T-helper 1 cell (primary cell): ENCODE measurements at regions not wholly inside any gene's neighbourhood (a gene's known extent, or its start where the extent isn't known, plus 50 kb on each side); places are given as distances from the start of the nearest gene placed in this dataset.
"Not testable (repeated sequence)": the region's sequence is repeated elsewhere in the genome, so short reads cannot be mapped to it uniquely, and the experiment has no call there.

Experiments
- DNase-seq, 5 donors: peaks; one replicate each; pipeline ENCODE4 v3.0.0-alpha.2; 2012 to 2020

- DNase-seq: no peak
Observed at GRCh38 chr4:177809791-177810190, 367.6 kb upstream of the AGA start.

GRCh38 chr4:177810220-177810619 lies 368.0 kb upstream of the AGA start:
- DNase-seq: no peak

DNA sequence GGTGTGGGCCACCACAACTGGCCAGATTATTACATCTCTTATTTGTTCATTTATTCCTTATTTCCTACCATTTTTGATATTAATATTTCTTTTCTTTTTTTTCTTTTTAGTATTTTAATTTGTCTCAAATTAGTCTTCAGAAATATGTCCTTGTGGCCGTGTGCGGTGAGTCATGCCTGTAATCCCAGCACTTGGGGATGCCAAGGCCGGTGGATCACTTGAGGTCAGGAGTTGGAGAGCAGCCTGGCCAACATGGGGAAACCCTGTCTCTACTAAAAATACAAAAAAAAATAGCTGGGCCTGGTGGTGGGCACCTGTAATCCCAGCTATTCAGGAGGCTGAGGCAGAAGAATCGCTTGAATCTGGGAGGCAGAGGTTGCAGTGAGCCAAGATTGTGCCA lies 376.2 kb upstream of the AGA start:
- DNase-seq: not testable (repeated sequence)

DNA sequence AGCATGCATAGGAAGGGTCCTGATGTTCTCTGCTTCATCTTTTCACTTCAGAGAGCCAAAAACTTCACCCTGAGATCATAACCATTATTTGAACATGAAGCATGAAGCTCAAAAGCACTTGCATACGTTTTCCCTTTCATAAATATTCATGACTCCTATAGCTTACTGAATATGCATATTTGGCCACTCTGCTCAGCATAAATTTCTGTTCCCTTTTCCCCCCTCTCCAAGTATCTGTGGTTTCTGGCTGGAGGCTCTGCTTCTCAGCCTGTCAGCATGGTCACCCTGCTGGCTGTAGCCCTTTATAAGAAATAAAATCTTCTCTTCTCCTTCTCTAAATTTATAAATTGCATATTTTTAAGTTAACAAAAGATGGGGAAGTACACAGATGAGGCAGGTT lies 384.7 kb upstream of the AGA start:
- no peak for DNase-seq

DNA sequence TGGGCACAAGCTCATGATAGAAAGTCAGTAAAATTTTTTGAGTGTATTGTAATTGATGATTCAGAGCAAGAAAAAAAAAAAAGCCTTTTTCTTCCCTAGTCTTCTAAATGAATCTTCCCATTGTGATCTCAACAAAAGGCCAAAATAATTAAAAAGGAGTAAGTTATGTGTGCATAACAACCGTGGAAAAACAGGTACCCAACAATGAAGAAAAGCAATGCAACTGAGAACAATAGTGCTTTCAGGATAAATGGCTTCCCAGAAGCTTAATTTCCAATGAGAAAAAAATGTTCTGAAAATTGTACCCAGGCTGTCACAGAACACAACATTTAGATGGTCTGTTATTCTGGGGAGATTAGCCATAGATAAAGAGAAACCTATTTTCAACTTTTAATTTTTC lies 399.0 kb upstream of the AGA start:
- DNase-seq: no peak

DNA sequence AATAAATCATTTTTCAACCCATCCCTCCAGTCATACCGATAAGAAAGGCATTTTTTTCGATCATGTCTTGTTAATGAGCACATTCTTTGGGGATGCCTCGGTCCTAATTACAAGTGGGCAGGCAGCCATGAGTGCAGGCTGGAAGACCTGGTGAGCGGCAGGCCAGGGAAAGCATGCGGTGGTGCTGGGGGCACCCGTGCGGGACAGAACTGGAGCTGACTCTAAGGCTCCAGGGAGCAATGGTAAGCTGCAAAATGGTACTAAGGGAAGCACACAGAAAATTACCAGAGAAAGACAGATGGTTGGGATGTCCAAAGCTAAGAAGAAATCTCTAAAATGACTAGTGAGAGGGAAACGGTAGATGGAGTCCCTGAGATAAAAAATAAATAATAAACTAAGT lies 411.0 kb upstream of the AGA start:
- DNase-seq: no peak

GRCh38 chr4:177855507-177856197 lies 413.4 kb upstream of the AGA start:
- DNase-seq: no peak

- no peak for DNase-seq
Observed at GRCh38 chr4:177860171-177860570, 417.9 kb upstream of the AGA start.

GRCh38 chr4:177861551-177862094 lies 419.4 kb upstream of the AGA start:
- no peak for DNase-seq

DNA sequence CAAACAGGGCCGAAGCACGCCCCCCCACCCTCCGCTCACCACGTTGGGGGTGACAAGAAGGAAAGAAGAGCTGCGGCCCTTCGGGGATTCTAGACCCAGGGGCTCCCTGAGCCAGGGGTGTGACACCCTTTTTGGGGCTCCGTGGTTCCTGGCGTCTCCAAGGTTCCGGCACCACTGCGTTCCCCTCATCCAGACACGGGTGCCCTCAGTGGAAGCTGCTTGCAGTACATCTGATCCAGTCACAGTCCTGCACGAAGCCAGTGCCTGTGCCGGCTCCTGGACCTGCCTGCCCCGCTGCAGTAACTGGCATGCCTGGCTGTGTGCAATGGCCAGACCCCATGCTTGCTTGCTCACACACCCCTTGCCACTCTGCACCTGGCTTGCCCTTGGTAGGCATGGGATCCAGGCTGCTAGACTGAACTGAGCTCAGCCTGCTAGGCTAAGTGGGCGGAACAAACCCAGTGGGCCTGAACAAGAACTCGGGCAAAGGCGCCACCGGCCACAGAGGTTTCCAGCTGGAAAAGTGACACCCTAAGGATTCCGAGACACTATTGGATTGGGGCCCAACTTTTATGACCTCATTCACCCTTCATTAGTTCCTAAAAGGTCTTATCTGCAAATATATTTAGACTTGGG lies 420.4 kb upstream of the AGA start:
- DNase-seq: no peak

GRCh38 chr4:177879851-177880250 lies 437.6 kb upstream of the AGA start:
- DNase-seq: no peak

DNA sequence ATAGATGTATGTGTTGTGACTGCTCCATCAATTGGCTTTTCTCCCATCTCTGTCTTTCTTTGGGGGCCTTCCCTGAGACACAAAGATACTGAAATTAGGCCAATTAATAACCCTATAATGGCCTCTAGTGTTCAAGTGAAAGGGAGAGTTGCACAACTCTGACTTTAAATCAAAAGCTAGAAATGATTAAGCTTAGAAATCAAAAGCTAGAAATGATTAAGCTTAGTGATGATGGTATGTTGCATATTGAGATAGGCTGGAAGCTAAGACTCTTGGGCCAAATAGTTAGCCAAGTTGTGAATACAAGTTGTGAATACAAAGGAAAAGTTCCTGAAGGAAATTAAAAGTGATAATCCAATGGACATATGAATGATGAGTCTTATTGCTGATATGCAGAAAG lies 452.9 kb upstream of the AGA start:
- no peak for DNase-seq

DNA sequence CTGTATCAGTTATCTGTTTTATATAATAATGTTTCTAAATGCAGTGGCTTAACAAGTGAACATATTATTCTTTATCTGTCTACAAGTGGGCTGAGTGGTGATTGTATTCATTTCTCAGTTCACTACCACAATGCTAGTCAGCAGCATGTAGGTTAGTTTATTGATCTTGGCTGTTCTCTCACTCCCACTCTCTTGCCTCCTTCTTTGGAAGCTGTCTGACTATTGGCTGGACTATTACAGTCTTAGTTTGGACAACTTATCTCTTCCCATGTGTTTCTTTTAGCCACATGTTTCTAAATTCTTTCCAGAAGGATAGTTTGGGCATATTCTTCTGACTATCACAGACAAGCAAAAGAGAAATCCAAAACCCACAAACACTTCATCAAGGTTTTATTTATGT lies 459.5 kb upstream of the AGA start:
- no peak for DNase-seq

GRCh38 chr4:177902386-177902785 lies 460.1 kb upstream of the AGA start:
- DNase-seq: no peak

- no peak for DNase-seq
Observed at GRCh38 chr4:177907736-177908424, 465.6 kb upstream of the AGA start.

GRCh38 chr4:177921715-177922114 lies 479.5 kb upstream of the AGA start:
- DNase-seq: no peak

DNA sequence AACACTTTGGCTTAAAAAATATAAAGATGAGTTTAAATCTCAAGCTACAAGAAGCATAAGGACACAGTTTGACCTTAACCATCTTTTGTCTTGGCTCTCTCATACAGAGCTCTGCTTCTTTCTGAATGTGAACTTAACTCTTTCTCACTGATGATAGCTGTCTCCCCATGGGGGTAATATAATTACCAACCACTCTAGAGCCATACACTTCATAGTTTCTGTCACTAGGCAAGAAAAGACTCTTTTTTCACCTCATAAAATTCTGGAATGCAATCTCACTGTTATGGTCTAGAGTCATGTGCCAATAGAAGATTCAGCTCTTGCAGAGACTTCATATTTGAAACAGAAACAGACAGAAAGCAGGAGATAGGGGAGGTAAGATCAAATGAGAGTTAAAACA lies 481.7 kb upstream of the AGA start:
- DNase-seq: no peak

GRCh38 chr4:177937041-177937440 lies 494.8 kb upstream of the AGA start:
- no peak for DNase-seq

GRCh38 chr4:177938226-177938625 lies 496.0 kb upstream of the AGA start:
- DNase-seq: no peak

GRCh38 chr4:177945268-177945667 lies 503.0 kb upstream of the AGA start:
- DNase-seq: no peak

GRCh38 chr4:177947607-177948006 lies 505.4 kb upstream of the AGA start:
- DNase-seq: no peak

GRCh38 chr4:177948853-177949252 lies 506.6 kb upstream of the AGA start:
- no peak for DNase-seq

GRCh38 chr4:177951026-177951425 lies 508.8 kb upstream of the AGA start:
- DNase-seq: no peak

- no peak for DNase-seq
Observed at GRCh38 chr4:177952723-177953122, 510.5 kb upstream of the AGA start.
